HG02884 (cell line): ENCODE measurements at regions not wholly inside any gene's neighbourhood (a gene's known extent, or its start where the extent isn't known, plus 50 kb on each side); places are given as distances from the start of the nearest gene placed in this dataset.

Experiments used
- ATAC-seq: cut with Tn5 transposase; IDR thresholded peaks from one replicate; pipeline ENCODE4 v1.9.1; 2021; ENCODE audit warnings: mild to moderate bottlenecking, moderate library complexity; ENCODE audit not compliant: unreplicated experiment

DNA sequence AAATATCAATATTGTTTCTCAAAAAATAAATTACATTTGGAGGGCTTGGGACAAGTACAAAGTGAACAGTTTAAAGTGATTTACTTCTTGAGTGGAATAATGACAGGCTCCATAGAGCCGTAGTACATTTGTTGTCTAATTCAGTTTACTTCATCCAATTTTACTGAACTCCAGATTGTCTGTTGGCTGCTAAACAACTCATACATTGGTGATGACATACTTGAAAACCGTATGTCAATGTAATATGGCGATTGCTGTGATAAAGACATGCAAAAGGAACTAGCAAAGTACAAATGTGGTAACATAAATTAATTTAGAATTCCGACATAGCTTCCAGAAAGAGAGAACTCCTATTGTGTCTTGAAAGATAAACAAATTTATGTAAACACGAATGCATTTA is 1197.5 kb upstream of the CDH18 start:
- no peak for ATAC-seq

- no peak for ATAC-seq
These were observed 1196.6 kb upstream of the CDH18 start for GRCh38 chr5:21184581-21184980.

- no peak for ATAC-seq
These were observed 1193.7 kb upstream of the CDH18 start for GRCh38 chr5:21181609-21182125.

GRCh38 chr5:21173526-21173925 is 1185.5 kb upstream of the CDH18 start:
- ATAC-seq = no peak

GRCh38 chr5:21173036-21173435 is 1185.0 kb upstream of the CDH18 start:
- ATAC-seq = no peak

DNA sequence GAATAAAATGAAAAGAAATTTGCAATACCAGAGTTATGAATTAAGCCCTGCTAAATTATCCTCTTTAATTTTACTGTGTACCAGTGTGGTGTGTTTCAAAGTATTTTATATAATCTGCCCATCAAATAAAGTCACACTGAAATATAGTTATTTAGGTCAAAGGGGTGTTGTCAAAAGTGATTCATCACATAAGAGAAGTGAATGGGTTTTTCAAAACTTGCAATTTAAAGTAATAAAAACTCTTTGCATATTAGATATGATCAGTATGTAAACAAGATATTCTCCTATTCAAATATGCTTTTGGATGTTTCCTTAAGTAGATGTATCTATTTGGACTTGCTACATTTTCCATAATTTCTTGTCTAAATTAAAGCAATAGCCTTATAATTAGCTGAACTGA is 1183.0 kb upstream of the CDH18 start:
- ATAC-seq = no peak

DNA sequence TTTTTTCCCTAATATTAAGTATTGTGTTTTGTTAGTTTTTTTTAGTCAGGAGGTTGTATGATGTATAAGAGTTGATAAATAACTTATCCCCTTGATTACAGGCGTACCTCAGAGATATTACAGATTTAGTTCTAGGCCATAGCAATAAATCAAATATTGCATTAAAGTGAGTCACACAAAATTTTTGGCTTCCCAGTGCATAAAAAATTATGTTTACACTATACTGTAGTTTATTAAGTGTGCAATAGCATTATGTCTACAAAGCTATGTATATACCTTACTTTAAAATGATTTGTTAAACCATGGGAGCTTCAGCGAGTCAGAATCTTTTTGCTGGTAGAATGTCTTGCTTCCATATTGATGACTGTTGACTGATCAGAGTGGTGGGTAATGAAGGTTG is 1180.6 kb upstream of the CDH18 start:
- ATAC-seq = no peak

DNA sequence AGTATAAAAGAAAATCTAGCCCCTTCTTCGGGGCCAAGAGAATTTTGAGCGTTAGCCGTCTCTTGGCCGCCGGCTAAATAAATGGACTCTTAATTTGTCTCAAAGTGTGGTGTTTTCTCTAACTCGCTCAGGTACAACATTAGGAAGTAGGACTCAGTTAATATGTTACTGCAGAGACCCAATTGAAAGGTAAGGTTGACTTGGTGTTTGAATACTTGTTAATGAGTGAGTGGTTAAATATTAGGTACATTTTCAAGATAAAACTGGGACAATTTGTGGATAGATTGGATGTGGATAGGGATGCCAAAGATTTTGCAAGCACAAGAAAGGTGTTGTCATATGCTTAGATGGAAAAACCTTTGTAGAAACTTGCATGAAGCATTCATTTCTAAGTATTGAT is 1177.3 kb upstream of the CDH18 start:
- ATAC-seq = no peak

DNA sequence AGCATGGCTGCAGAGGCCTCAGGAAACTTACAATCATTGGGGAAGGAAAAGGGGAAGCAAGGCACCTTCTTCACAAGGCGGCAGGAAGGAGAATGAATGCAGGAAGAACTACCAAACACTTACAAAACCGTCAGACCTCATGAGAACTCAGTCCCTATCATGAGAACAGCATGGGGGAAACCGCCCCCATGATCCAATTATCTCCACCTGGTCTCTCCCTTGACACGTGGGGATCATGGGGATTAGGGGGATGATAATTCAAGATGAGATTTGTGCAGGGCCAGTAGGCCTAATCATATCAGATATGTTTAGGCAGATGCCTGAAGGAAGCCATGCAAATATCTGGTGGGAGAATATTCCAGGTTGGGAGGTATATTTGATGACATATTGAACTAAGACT is 1176.4 kb upstream of the CDH18 start:
- ATAC-seq = no peak

DNA sequence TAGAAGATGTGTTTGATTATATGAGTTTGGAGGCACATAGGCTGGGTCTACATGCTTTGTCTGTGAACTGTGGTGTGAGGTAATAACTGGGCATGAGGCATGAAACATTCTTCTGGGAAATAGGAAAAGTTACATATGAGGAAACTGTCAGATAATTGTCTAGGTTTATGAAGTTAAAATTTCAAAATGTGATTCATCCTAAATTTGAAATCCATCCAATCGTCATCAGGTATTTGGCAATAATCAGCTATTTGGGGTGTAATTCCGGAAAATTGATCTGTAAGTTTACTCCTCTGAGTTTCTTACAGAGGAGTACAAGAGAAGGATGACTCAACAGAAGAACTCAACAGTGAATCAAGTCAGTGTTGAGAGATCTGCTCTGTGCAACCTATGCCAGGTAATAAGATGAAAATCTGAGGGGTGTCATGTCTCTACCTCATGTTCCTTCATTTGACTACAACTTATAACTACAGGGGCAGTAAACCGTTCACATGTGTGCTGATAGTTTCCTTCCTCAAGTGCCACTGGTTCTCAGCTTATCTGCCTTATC is 1171.6 kb upstream of the CDH18 start:
- no peak for ATAC-seq

GRCh38 chr5:21154526-21154925 is 1166.5 kb upstream of the CDH18 start:
- no peak for ATAC-seq

DNA sequence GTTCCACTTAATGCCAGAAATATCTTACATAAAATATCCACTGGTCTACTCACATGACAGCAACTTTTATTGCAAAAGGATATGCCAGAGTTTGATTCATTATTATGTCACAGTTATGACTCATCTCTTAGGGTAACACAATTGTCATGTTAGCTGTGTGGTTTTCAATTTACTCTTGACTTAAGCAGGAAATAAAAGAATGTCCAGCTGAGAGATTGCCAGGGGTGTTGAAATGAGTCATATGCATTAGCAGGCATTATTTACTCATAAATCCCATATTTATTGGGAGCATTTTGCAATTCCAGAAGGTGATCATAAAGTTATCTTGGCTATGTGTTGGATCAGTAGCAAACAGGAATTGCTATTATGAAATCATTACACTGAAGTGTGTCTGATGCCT is 1164.6 kb upstream of the CDH18 start:
- no peak for ATAC-seq

- ATAC-seq = no peak
These were observed 1157.4 kb upstream of the CDH18 start for GRCh38 chr5:21145376-21145775.

DNA sequence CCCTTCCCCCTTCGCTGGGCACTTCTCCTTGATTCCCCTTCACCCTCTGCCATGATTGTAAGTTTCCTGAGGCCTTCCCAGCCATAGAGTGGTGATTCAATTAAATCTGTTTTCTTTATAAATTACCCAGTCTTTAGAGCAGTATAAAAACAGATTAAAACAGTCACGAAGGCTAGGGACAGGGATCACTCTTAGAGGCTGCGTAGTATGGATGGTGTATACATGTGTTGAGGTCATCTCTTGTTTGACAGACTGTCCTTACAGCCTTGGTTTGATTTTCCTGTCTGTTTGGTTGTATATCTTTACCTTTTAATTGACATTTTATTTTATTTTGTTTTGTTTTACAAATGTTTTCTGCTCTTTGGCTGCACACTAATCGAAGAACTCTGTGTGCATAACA is 1155.7 kb upstream of the CDH18 start:
- no peak for ATAC-seq

DNA sequence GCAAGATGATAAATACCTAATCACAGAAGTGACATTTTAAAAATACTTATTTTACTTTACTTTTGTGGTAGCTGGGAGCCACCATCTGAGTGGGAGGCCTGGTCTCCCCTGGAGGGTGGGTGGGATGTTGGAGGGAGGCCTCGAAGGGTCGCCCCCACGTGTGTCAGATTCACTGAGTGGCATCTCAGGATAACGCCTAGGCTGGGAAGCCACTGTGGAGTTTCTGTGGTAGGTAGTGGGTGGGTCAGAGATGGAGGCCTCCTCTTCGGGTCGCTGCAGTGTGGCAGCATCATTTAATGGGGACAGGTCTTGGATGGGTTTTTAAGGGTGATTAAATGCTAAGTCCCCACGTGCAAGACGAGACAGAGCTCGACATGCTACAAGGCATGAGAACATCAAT is 1154.8 kb upstream of the CDH18 start:
- ATAC-seq = no peak

- ATAC-seq = no peak
These were observed 1153.0 kb upstream of the CDH18 start for GRCh38 chr5:21140987-21141386.

DNA sequence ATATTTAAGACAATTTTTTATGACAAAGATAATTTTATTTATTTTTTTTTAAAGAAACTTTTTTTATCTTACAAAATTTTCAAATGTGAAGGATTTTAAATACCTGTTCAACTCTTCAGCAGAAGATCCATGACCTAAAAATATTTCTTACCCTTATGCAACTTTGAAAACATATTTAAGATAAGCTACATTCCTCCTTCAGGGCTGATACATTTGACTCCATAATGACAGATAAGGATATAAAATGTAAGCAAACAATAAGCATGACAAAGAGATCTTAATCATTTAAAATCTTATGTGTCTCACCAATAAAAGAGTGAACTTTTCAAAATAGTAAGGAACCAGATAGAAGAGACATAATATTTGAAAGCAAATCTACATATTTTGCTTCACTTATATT is 1138.2 kb upstream of the CDH18 start:
- ATAC-seq = no peak

GRCh38 chr5:21125238-21125983 is 1137.4 kb upstream of the CDH18 start:
- no peak for ATAC-seq

DNA sequence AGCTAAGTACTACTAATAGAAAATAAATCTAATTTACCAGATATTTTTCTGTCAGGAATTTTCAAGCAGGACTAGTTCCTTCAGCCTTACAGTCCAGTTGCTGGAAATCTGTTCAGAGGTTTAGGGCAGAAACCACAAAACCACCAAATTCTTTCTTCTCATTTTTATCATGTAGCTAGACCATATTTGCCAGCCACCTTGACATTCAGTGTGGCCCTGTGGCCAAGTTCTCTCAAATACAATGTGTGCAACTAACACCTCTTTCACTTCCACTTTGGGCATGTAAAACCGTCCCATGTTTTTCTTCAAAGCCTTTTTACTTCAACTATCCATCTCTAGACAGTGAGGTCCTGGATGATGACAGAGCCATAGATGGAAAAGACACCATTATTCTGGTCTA is 1133.2 kb upstream of the CDH18 start:
- no peak for ATAC-seq

- ATAC-seq = no peak
These were observed 1109.7 kb upstream of the CDH18 start for GRCh38 chr5:21097661-21098060.

- no peak for ATAC-seq
These were observed 1106.6 kb upstream of the CDH18 start for GRCh38 chr5:21094619-21095018.

DNA sequence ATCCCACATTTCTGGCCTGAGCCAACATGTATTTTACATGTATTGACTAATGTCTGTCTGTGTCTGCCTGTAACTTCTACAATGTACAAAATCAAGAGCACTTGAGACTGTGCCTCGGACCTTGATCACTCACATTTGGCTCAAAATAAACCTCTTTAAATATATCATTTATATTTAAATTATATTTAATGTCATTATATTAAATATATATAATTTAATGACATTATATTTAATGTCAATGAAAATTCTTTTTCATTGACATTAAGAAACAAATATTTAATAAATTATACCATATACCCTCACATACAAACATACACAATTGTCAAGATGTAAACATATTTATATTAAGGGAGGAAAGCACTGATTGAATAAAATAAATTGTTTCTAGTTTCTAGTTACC is 1099.8 kb upstream of the CDH18 start:
- no peak for ATAC-seq

DNA sequence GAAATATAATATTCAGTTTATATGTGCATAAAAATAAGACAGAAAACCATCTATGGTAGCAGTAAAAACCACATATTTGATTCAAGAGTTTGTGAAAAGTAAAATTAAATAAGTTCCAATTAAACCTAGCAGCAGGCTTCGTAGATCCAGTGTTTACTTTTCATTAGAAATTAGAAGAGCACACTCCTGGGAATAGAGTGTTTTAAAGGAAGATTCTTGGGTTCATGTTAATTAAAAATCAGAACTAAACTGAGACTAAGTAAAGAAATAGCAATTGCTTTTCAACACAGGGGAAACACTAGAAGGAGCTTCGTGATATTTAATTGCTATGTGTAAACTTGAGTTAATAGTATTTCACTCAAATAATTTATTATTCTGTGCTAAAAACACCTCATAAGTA is 1097.8 kb upstream of the CDH18 start:
- no peak for ATAC-seq
